Colonic mucosa (tissue), 4 donors: ENCODE measurements at regions not wholly inside any gene's neighbourhood (a gene's known extent, or its start where the extent isn't known, plus 50 kb on each side); places are given as distances from the start of the nearest gene placed in this dataset.

Source experiments
- DNase-seq: peaks from one replicate; pipeline ENCODE4 v3.0.0-alpha.2; 2020
- H3K27ac ChIP-seq: fragments of 200-600 bp; one replicate; pipeline ENCODE4 v1.8.0; 2021
- H3K27me3 ChIP-seq: fragments of 200-600 bp; one replicate; pipeline ENCODE4 v1.8.0; 2021
- H3K36me3 ChIP-seq: fragments of 200-600 bp; one replicate; pipeline ENCODE4 v1.8.0; 2021
- H3K4me1 ChIP-seq: fragments of 200-600 bp; one replicate; pipeline ENCODE4 v1.8.0; 2021; ENCODE audit warnings: mild to moderate bottlenecking
- H3K4me3 ChIP-seq: fragments of 200-600 bp; one replicate; pipeline ENCODE4 v1.8.0; 2021
- H3K9ac ChIP-seq, 2 donors: one replicate each; pipeline ENCODE4 v1.7.0; 2013; ENCODE audit warnings: control low read depth in 2 of 2, low read depth in 2 of 2, low read length in 2 of 2
- H3K9me3 ChIP-seq: fragments of 200-600 bp; one replicate; pipeline ENCODE4 v1.8.0; 2021
- intact Hi-C: fragments of 100-400 bp; cut with DNase I; formaldehyde crosslinking; loops from one replicate; pipeline ENCODE4 v1.14.1; 2022
- TF ChIP-seq, protein P1 (sequence below): fragments of 200-600 bp; IDR thresholded peaks from one replicate; pipeline ENCODE4 v1.8.0; 2022; ENCODE audit warnings: antibody characterized with exemption, mild to moderate bottlenecking
- donor health status: healthy.
- donor health status: DM: no; HTN: no; CAD: no.
- donor health status: DM: no; HTN: no; CAD: no.

DNA sequence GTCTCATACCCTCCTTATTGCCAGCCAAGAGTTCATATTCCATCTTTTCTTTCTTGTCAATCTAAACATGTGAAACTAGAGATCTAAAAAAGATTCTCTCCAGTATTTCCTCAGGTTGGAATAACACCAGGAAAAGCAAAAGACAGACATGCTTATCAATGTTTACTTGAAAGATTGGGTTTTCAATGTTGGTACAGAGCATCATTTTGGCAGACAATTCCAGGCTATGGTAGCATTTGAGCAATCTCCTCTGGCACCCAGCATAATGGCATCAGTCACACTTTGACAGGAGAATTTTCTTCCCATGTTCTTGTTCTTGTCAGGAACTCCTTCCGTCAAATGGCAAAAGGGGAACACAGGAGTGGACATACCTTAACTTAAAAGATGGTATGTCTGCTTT, 61.0 kb upstream of the RARB start:
- no peaks in the 10 kb centered on the region for H3K36me3 ChIP-seq
- intact Hi-C loops: no loop called here
- no peaks in the 10 kb centered on the region for H3K9me3 ChIP-seq
- no peak overlapping the region for H3K27ac ChIP-seq
- TF ChIP-seq, protein P1, sequence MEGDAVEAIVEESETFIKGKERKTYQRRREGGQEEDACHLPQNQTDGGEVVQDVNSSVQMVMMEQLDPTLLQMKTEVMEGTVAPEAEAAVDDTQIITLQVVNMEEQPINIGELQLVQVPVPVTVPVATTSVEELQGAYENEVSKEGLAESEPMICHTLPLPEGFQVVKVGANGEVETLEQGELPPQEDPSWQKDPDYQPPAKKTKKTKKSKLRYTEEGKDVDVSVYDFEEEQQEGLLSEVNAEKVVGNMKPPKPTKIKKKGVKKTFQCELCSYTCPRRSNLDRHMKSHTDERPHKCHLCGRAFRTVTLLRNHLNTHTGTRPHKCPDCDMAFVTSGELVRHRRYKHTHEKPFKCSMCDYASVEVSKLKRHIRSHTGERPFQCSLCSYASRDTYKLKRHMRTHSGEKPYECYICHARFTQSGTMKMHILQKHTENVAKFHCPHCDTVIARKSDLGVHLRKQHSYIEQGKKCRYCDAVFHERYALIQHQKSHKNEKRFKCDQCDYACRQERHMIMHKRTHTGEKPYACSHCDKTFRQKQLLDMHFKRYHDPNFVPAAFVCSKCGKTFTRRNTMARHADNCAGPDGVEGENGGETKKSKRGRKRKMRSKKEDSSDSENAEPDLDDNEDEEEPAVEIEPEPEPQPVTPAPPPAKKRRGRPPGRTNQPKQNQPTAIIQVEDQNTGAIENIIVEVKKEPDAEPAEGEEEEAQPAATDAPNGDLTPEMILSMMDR: no peak
- no peaks in the 10 kb centered on the region for H3K4me1 ChIP-seq
- no peak for DNase-seq
- no peak overlapping the region for H3K4me3 ChIP-seq
- H3K27me3 ChIP-seq: no peaks in the 10 kb centered on the region
- no peak overlapping the region for H3K9ac ChIP-seq

- Histone ChIP-seq H3K27me3 (no peaks in the 10 kb centered on the region), H3K4me1 (no peaks in the 10 kb centered on the region), H3K9ac (no peak overlapping the region), H3K9me3 (no peaks in the 10 kb centered on the region), H3K4me3 (no peak overlapping the region), H3K36me3 (no peaks in the 10 kb centered on the region), H3K27ac (no peak overlapping the region)
- intact Hi-C loops: no loop called here
- TF ChIP-seq, protein P1: no peak
- no peak for DNase-seq
Measured at GRCh38 chr3:25372167-25372566, 55.9 kb upstream of the RARB start.

DNA sequence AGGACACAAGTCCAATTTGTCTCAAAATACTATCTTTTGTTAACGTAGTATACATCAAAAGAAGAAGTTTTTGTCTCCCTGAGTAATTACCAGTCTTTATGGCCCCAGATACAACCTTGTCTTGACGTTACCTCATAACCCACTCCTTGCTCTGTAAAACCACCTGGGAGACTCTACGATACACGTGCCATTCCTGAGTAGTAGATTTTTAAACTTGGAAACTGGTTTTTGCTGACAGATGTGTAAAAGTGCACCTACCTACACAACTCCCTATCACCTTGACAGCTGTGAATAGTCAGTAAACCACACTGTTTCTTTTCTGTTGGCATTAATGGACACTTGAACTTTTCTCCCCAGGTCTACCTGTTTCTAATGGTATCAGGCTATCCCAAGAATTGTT, 51.7 kb upstream of the RARB start:
- no peaks in the 10 kb centered on the region for H3K9me3 ChIP-seq
- no peaks in the 10 kb centered on the region for H3K27me3 ChIP-seq
- no peaks in the 10 kb centered on the region for H3K4me1 ChIP-seq
- intact Hi-C loops: no loop called here
- no peaks in the 10 kb centered on the region for H3K36me3 ChIP-seq
- no peak for DNase-seq
- H3K27ac ChIP-seq: no peak overlapping the region
- H3K9ac ChIP-seq: no peak overlapping the region
- H3K4me3 ChIP-seq: no peak overlapping the region
- TF ChIP-seq, protein P1: no peak

- TF ChIP-seq, protein P1: no peak
- H3K9ac ChIP-seq: no peak overlapping the region
- no peak for DNase-seq
- H3K9me3 ChIP-seq: no peaks in the 10 kb centered on the region
- no peaks in the 10 kb centered on the region for H3K36me3 ChIP-seq
- H3K4me3 ChIP-seq: no peak overlapping the region
- H3K27me3 ChIP-seq: no peaks in the 10 kb centered on the region
- no peaks in the 10 kb centered on the region for H3K4me1 ChIP-seq
- intact Hi-C loops: no loop called here
- H3K27ac ChIP-seq: no peak overlapping the region
Measured at GRCh38 chr3:25377042-25377441, 51.0 kb upstream of the RARB start.
